Hypothalamus (tissue), 51 donors: ENCODE measurements at regions not wholly inside any gene's neighbourhood (a gene's known extent, or its start where the extent isn't known, plus 50 kb on each side); places are given as distances from the start of the nearest gene placed in this dataset.

Experiments
- DNase-seq, 51 donors: peaks; one replicate each; lab custom pipeline; 2025; lab: John Stamatoyannopoulos, UW

DNA sequence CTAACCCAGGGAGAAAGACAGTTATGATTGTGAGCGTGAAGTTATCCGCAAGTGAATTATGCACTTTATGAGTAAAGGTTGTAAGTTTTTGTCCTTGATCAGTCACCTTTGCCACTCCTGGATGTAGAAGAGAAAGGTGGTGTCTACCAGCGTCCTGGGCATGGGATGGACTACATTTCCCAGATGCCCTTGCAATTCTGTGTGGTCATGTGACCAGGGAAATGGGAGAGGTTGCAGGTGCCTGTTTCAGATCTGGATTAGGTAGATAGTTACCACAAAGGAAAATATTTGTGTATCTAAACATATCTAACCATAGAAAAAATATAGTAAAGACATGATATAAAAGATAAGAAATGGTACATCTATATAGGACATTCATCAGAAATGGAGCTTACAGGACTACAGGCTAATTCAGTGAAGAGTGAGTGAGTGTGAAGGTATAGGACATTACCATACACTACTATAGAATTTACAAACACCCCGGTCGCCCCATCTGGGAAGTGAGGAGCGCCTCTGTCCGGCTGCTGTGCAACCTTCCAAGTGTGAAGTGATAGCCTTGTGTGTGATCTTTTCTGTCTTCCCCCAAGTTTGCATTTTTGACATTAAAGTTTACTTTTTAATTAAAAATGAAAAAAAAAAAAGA, 51.6 kb upstream of the CACNA1A start:
- DNase-seq, result no peak

GRCh38 chr19:13556552-13556951, 50.3 kb upstream of the CACNA1A start:
- DNase-seq, result peak in 1 of 51 donors; percentile 20
